H1 (cell line): ENCODE measurements at regions not wholly inside any gene's neighbourhood (a gene's known extent, or its start where the extent isn't known, plus 50 kb on each side); places are given as distances from the start of the nearest gene placed in this dataset.

ENCODE experiments used
- CTCF ChIA-PET: fragments of 300-600 bp; sonication (Branson Sonifier 250); formaldehyde crosslinking; loops from one replicate; lab custom pipeline; 2021; ENCODE audit not compliant: partially characterized antibody; lab: Charles Lee
- POLR2A ChIA-PET: fragments of 300-600 bp; sonication (Branson Sonifier 250); formaldehyde crosslinking; loops from one replicate; lab custom pipeline; 2021; ENCODE audit warnings: inconsistent platforms; ENCODE audit not compliant: partially characterized antibody; lab: Charles Lee
- DNase-seq, 2 experiments: peaks; one replicate each; pipeline versions ENCODE4 v3.0.0 to v3.0.0-alpha.2; 2010 to 2022; ENCODE audit warnings: low spot score in 2 of 2, low read depth in 1 of 2, mixed read lengths in 1 of 2
- FAIRE-seq: peaks from 2 replicates; lab custom pipeline; 2011; peaks lifted over from hg19 to GRCh38; lab: Jason Lieb, UNC
- H2AFZ ChIP-seq: 2 replicates; pipeline ENCODE4 v1.8.1; 2012; ENCODE audit warnings: low read length, inconsistent platforms
- H2AK5ac ChIP-seq: 2 replicates; pipeline ENCODE4 v1.6.1; 2013; ENCODE audit warnings: low read depth, low read length
- H2BK120ac ChIP-seq: replicated peaks from 2 replicates; pipeline ENCODE3; 2013; ENCODE audit warnings: low read depth, low read length, inconsistent platforms
- H2BK12ac ChIP-seq: 2 replicates; pipeline ENCODE4 v1.6.1; 2013; ENCODE audit warnings: low read depth, low read length
- H2BK15ac ChIP-seq: 2 replicates; pipeline ENCODE4 v1.6.1; 2013; ENCODE audit warnings: low read length
- H2BK20ac ChIP-seq: 2 replicates; pipeline ENCODE4 v1.6.1; 2013; ENCODE audit warnings: low read length
- H2BK5ac ChIP-seq: 2 replicates; pipeline ENCODE4 v1.6.1; 2013; ENCODE audit warnings: low read depth, low read length
- H3K14ac ChIP-seq: 2 replicates; pipeline ENCODE4 v1.6.1; 2013; ENCODE audit warnings: inconsistent platforms; ENCODE audit not compliant: insufficient read length
- H3K18ac ChIP-seq: 2 replicates; pipeline ENCODE4 v1.6.1; 2013; ENCODE audit warnings: low read length; ENCODE audit errors: extremely low read depth
- H3K23ac ChIP-seq: 2 replicates; pipeline ENCODE4 v1.6.1; 2013; ENCODE audit warnings: inconsistent platforms; ENCODE audit not compliant: insufficient read length
- H3K23me2 ChIP-seq: 2 replicates; pipeline ENCODE4 v1.6.1; 2013; ENCODE audit warnings: low read depth, low read length
- H3K27ac ChIP-seq: 2 replicates; pipeline ENCODE4 v1.6.1; 2011; ENCODE audit warnings: low read depth, low read length, inconsistent platforms
- H3K27me3 ChIP-seq, 4 experiments: replicated peaks in 1 of 4; 1 replicate in 1 of 4; 2 replicates in 3 of 4; pipeline versions ENCODE4 v1.6.1 to v1.8.1; 2011 to 2013; ENCODE audit warnings: low read length in 3 of 4, mild to moderate bottlenecking in 3 of 4, inconsistent platforms in 2 of 4, mixed read lengths in 2 of 4, moderate library complexity in 1 of 4; ENCODE audit not compliant: control insufficient read depth in 3 of 4, insufficient read depth in 3 of 4; ENCODE audit errors: extremely low read depth in 1 of 4
- H3K36me3 ChIP-seq, 4 experiments: 2 replicates each; pipeline versions ENCODE4 v1.6.1 to v1.8.1; 2011 to 2013; ENCODE audit warnings: mild to moderate bottlenecking in 4 of 4, low read length in 3 of 4, moderate library complexity in 2 of 4, control low read depth in 1 of 4, inconsistent platforms in 1 of 4; ENCODE audit not compliant: insufficient read depth in 4 of 4, control insufficient read depth in 2 of 4
- H3K4ac ChIP-seq: replicated peaks from 2 replicates; pipeline ENCODE3; 2013; ENCODE audit warnings: low read length, low read depth, mixed read lengths, inconsistent platforms; ENCODE audit not compliant: insufficient read length
- H3K4me1 ChIP-seq, 4 experiments: replicated peaks in 1 of 4; 1 replicate in 1 of 4; 2 replicates in 3 of 4; pipeline versions ENCODE4 v1.6.1 to v1.8.1; 2011 to 2013; ENCODE audit warnings: low read length in 3 of 4, inconsistent platforms in 2 of 4, mixed read lengths in 1 of 4; ENCODE audit not compliant: insufficient read depth in 4 of 4, control insufficient read depth in 3 of 4
- H3K4me2 ChIP-seq, 2 experiments: 2 replicates each; pipeline versions ENCODE4 v1.6.1 to v1.8.1; 2011 to 2013; ENCODE audit warnings: low read depth in 2 of 2, low read length in 2 of 2, control low read depth in 1 of 2, inconsistent platforms in 1 of 2, mild to moderate bottlenecking in 1 of 2; ENCODE audit not compliant: insufficient read depth in 1 of 2
- H3K4me3 ChIP-seq, 4 experiments: fragments of 200-600, 300-600 bp in 1 of 4; sonication (generic), shearing (Covaris generic), sonication (Bioruptor Twin) in 1 of 4; 2 replicates each; pipeline versions ENCODE4 v1.5.1 to v1.8.1; 2011 to 2016; ENCODE audit warnings: low read length in 4 of 4, low read depth in 3 of 4, control low read depth in 2 of 4, inconsistent platforms in 2 of 4, mild to moderate bottlenecking in 2 of 4, mixed read lengths in 1 of 4, moderate library complexity in 1 of 4; ENCODE audit not compliant: insufficient read depth in 2 of 4; ENCODE audit errors: extremely low read depth in 1 of 4
- H3K56ac ChIP-seq: replicated peaks from 2 replicates; pipeline ENCODE3; 2013; ENCODE audit warnings: low read depth, mild to moderate bottlenecking, mixed read lengths, low read length, inconsistent platforms; ENCODE audit not compliant: insufficient read length
- H3K79me1 ChIP-seq: 2 replicates; pipeline ENCODE4 v1.6.1; 2013; ENCODE audit warnings: low read depth, low read length, control low read depth
- H3K79me2 ChIP-seq, 2 experiments: 2 replicates each; pipeline versions ENCODE4 v1.6.1 to v1.8.1; 2012 to 2013; ENCODE audit warnings: low read length in 2 of 2, mild to moderate bottlenecking in 2 of 2, inconsistent platforms in 1 of 2; ENCODE audit not compliant: insufficient read depth in 2 of 2, control insufficient read depth in 1 of 2
- H3K9ac ChIP-seq, 4 experiments: replicated peaks in 1 of 4; 1 replicate in 1 of 4; 2 replicates in 3 of 4; pipeline versions ENCODE4 v1.6.1 to v1.8.1; 2011 to 2013; ENCODE audit warnings: low read depth in 3 of 4, low read length in 3 of 4, control low read depth in 2 of 4, mild to moderate bottlenecking in 2 of 4, moderate library complexity in 2 of 4, inconsistent platforms in 1 of 4; ENCODE audit errors: extremely low read depth in 1 of 4
- H3K9me3 ChIP-seq, 2 experiments: 2 replicates each; pipeline versions ENCODE4 v1.6.1 to v1.8.1; 2012 to 2013; ENCODE audit warnings: mild to moderate bottlenecking in 2 of 2, moderate library complexity in 2 of 2, control low read depth in 1 of 2, inconsistent platforms in 1 of 2, low read depth in 1 of 2, low read length in 1 of 2, mixed read lengths in 1 of 2; ENCODE audit not compliant: insufficient read depth in 2 of 2
- H4K20me1 ChIP-seq, 2 experiments: replicated peaks in 1 of 2; 2 replicates each; pipeline versions ENCODE3 to v1.8.1; 2011 to 2013; ENCODE audit warnings: inconsistent platforms in 2 of 2, low read length in 2 of 2, mild to moderate bottlenecking in 1 of 2; ENCODE audit not compliant: insufficient read depth in 2 of 2, control insufficient read depth in 1 of 2
- H4K5ac ChIP-seq: 2 replicates; pipeline ENCODE4 v1.6.1; 2013; ENCODE audit warnings: low read length, low read depth, mixed read lengths, inconsistent platforms; ENCODE audit not compliant: insufficient read length
- H4K8ac ChIP-seq: 2 replicates; pipeline ENCODE4 v1.8.0; 2013; ENCODE audit warnings: mild to moderate bottlenecking, moderate library complexity, low read length, inconsistent platforms; ENCODE audit not compliant: insufficient read depth; ENCODE audit errors: extremely low read depth
- H4K91ac ChIP-seq: replicated peaks from 2 replicates; pipeline ENCODE3; 2013; ENCODE audit warnings: low read length, mixed read lengths, inconsistent platforms; ENCODE audit not compliant: insufficient read length
- BCL11A ChIP-seq, 2 experiments: IDR thresholded peaks; one replicate each; pipeline ENCODE4 v1.6.1; 2011; ENCODE audit warnings: low read depth in 2 of 2, low read length in 2 of 2, mild to moderate bottlenecking in 2 of 2
- CBX5 ChIP-seq: fragments of 300-800, 300-1000 bp; sonication (generic); IDR thresholded peaks from 2 replicates; pipeline ENCODE4 v1.7.1; 2016; ENCODE audit warnings: antibody characterized with exemption, low read length, low read depth
- EP300 ChIP-seq, 2 experiments: IDR thresholded peaks; 1 replicate in 1 of 2; 2 replicates in 1 of 2; pipeline ENCODE4 v1.6.1; 2011 to 2012; ENCODE audit warnings: low read depth in 2 of 2, low read length in 2 of 2, mild to moderate bottlenecking in 2 of 2, borderline replicate concordance in 1 of 2, inconsistent platforms in 1 of 2, moderate library complexity in 1 of 2
- EZH2 ChIP-seq: fragments of 200-600 bp; sonication (generic); IDR thresholded peaks from 2 replicates; pipeline ENCODE4 v1.7.1; 2012; ENCODE audit warnings: low read depth, mild to moderate bottlenecking, moderate library complexity, low read length, inconsistent platforms; ENCODE audit not compliant: severe bottlenecking
- HDAC2 ChIP-seq, 2 experiments: fragments of 300-600 bp in 1 of 2; sonication (generic) in 1 of 2; IDR thresholded peaks; 2 replicates each; pipeline ENCODE4 v1.6.1; 2011 to 2012; ENCODE audit warnings: low read depth in 2 of 2, low read length in 2 of 2, mild to moderate bottlenecking in 2 of 2, moderate library complexity in 2 of 2, borderline replicate concordance in 1 of 2, inconsistent platforms in 1 of 2
- MAX ChIP-seq: IDR thresholded peaks from 2 replicates; pipeline ENCODE4 v1.6.1; 2012; ENCODE audit warnings: inconsistent platforms
- NRF1 ChIP-seq: IDR thresholded peaks from 2 replicates; pipeline ENCODE4 v1.6.1; 2011; ENCODE audit warnings: mild to moderate bottlenecking, low read depth, low read length, improper control_type of control experiment
- PHF8 ChIP-seq: fragments of 200-600 bp; sonication (generic); conservative IDR thresholded peaks from 2 replicates; pipeline ENCODE4 v1.7.1; 2012; ENCODE audit warnings: low read depth, mild to moderate bottlenecking, inconsistent platforms, low read length, moderate library complexity
- POLR2A ChIP-seq, 2 experiments: IDR thresholded peaks; 1 replicate in 1 of 2; 2 replicates in 1 of 2; pipeline ENCODE4 v1.6.1; 2011; ENCODE audit warnings: low read depth in 2 of 2, low read length in 2 of 2, mild to moderate bottlenecking in 2 of 2; ENCODE audit errors: control extremely low read depth in 1 of 2
- RAD21 ChIP-seq, 2 experiments: IDR thresholded peaks in 1 of 2; conservative IDR thresholded peaks in 1 of 2; 2 replicates each; pipeline ENCODE4 v1.6.1; 2011; ENCODE audit warnings: low read depth in 2 of 2, low read length in 2 of 2, improper control_type of control experiment in 1 of 2, inconsistent platforms in 1 of 2, mild to moderate bottlenecking in 1 of 2, moderate library complexity in 1 of 2
- TAF7 ChIP-seq: optimal IDR thresholded peaks from 2 replicates; pipeline ENCODE3; 2011; ENCODE audit warnings: low read depth, mild to moderate bottlenecking, inconsistent platforms, low read length, moderate library complexity, borderline replicate concordance
- WGBS, 2 experiments: shearing (Covaris generic) in 1 of 2; methylation state at CpG; one replicate each; pipeline versions ENCODE4 v1.1.6 to v1.1.7; 2013 to 2015; ENCODE audit warnings: low lambda C conversion rate in 2 of 2, mixed read lengths in 2 of 2, inconsistent platforms in 1 of 2, low coverage in 1 of 2, missing lambda C conversion rate in 1 of 2; ENCODE audit not compliant: insufficient replicate concordance in 2 of 2, insufficient coverage in 1 of 2, insufficient read length in 1 of 2; ENCODE audit errors: extremely low coverage in 1 of 2, missing lambda C conversion rate in 1 of 2; 5-methylcytosine and 5-hydroxymethylcytosine counted together
- TF ChIP-seq, protein P1 (sequence below): IDR thresholded peaks from 2 replicates; pipeline ENCODE4 v1.6.1; 2012; ENCODE audit warnings: inconsistent platforms

DNA sequence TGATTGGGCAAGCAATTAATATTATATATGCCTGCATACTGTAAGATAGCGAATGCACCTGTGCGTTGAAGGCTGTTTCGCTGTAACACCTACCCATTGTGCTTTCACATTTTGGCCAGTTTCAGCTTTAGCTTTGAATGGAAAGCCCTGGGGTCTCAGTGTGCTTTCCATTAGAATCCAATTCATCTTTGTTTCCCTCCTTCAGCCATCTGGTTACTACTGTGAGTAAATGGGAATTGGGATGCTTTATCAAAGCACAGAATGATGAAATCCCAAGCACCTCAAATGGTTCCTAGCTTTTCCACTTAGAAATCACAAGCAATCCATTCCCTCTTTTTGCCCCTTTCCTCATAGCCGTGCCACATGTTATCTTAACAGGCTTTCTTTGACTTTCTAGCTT lies 127.1 kb downstream of the HDGFL1 start:
- no peak overlapping the region for H2BK15ac ChIP-seq
- WGBS, 2 experiments, result 90% methylated on average over 4 of the region's 4 CpGs; no CpG with 5 or more reads in 1 of the 2 experiments
- FAIRE-seq (no peak), DNase-seq (no peak)
- peaks cover 0 to 4% (median 3%) of the 10 kb centered on the region in 4 experiments; a peak in 3 of 7 replicates for H3K4me1 ChIP-seq
- H4K8ac ChIP-seq, result no peak overlapping the region
- peak overlapping the region; percentile 50 for H4K5ac ChIP-seq
- no peak overlapping the region for H3K4me2 ChIP-seq
- H3K23ac ChIP-seq, result no peak overlapping the region
- no peak overlapping the region for H3K4ac ChIP-seq
- ChIA-PET CTCF (interaction anchor here (1.2 kb wide), 1 partner anchor 41 kb away, joined by 4 read pairs; no protein-coding TSS in a partner anchor), POLR2A (no interaction called here)
- H2BK120ac ChIP-seq, result no peak overlapping the region
- H3K79me2 ChIP-seq, result no peaks in the 10 kb centered on the region
- H3K18ac ChIP-seq, result no peak overlapping the region
- no peaks in the 10 kb centered on the region for H3K23me2 ChIP-seq
- H3K27ac ChIP-seq, result no peak overlapping the region
- H2AFZ ChIP-seq, result peak overlapping the region; percentile 75; the same call in 1 of the 2 replicates
- H3K36me3 ChIP-seq, result no peaks in the 10 kb centered on the region
- H2BK20ac ChIP-seq, result no peak overlapping the region
- no peaks in the 10 kb centered on the region for H3K79me1 ChIP-seq
- H3K9ac ChIP-seq, result no peak overlapping the region
- H3K27me3 ChIP-seq, result no peaks in the 10 kb centered on the region
- H2BK12ac ChIP-seq, result no peak overlapping the region
- H3K56ac ChIP-seq, result no peak overlapping the region
- H3K4me3 ChIP-seq, result no peak overlapping the region
- H4K91ac ChIP-seq, result no peak overlapping the region
- H4K20me1 ChIP-seq, result no peaks in the 10 kb centered on the region
- H3K9me3 ChIP-seq, result no peaks in the 10 kb centered on the region
- H3K14ac ChIP-seq, result no peak overlapping the region
- no peak overlapping the region for H2BK5ac ChIP-seq
- H2AK5ac ChIP-seq, result no peak overlapping the region
- no peak for TF ChIP-seq TAF7
- TF ChIP-seq PHF8, result no peak
- TF ChIP-seq NRF1, result no peak
- TF ChIP-seq CBX5, result no peak
- TF ChIP-seq MAX, result no peak
- no peak for TF ChIP-seq HDAC2 (IDR thresholded peaks at IDR 0.05; ENCODE audit: borderline replicate concordance in 1 of 2, low read depth in 2 of 2, low read length in 2 of 2)
- TF ChIP-seq RAD21 (IDR thresholded peaks at IDR 0.05 in 1 of 2, conservative IDR thresholded peaks at IDR 0.05 in 1 of 2; ENCODE audit: low read depth in 2 of 2, low read length in 2 of 2), result no peak
- TF ChIP-seq EZH2, result no peak
- TF ChIP-seq POLR2A (IDR thresholded peaks at IDR 0.05; ENCODE audit: control extremely low read depth in 1 of 2, low read depth in 2 of 2, low read length in 2 of 2), result no peak
- TF ChIP-seq EP300 (IDR thresholded peaks at IDR 0.05; ENCODE audit: borderline replicate concordance in 1 of 2, low read depth in 2 of 2, low read length in 2 of 2), result no peak
- TF ChIP-seq, protein P1, sequence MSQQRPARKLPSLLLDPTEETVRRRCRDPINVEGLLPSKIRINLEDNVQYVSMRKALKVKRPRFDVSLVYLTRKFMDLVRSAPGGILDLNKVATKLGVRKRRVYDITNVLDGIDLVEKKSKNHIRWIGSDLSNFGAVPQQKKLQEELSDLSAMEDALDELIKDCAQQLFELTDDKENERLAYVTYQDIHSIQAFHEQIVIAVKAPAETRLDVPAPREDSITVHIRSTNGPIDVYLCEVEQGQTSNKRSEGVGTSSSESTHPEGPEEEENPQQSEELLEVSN, result no peak
- no peak for TF ChIP-seq BCL11A (IDR thresholded peaks at IDR 0.05; ENCODE audit: low read depth in 2 of 2, low read length in 2 of 2)
